Hepatocyte (in vitro differentiated cells): ENCODE measurements at regions not wholly inside any gene's neighbourhood (a gene's known extent, or its start where the extent isn't known, plus 50 kb on each side); places are given as distances from the start of the nearest gene placed in this dataset.

Experiments used
- DNase-seq: peaks from one replicate; pipeline ENCODE4 v3.0.0-alpha.2; 2016; ENCODE audit warnings: low spot score
- H2AFZ ChIP-seq: fragments of 200-600 bp; sonication (generic); 2 replicates; pipeline ENCODE4 v1.6.0; 2016; ENCODE audit warnings: antibody characterized with exemption, mild to moderate bottlenecking
- H3K27ac ChIP-seq: fragments of 200-600 bp; sonication (generic); 2 replicates; pipeline ENCODE4 v1.5.1; 2016; ENCODE audit warnings: mild to moderate bottlenecking
- H3K27me3 ChIP-seq: fragments of 200-600 bp; sonication (generic); 2 replicates; pipeline ENCODE4 v1.6.1; 2016
- H3K36me3 ChIP-seq: fragments of 200-600 bp; sonication (generic); replicated peaks from 2 replicates; pipeline ENCODE4 v1.5.1; 2016; ENCODE audit warnings: low read depth; ENCODE audit not compliant: insufficient read depth
- H3K4me1 ChIP-seq: fragments of 200-600 bp; sonication (generic); 2 replicates; pipeline ENCODE4 v1.5.1; 2016; ENCODE audit warnings: mild to moderate bottlenecking, moderate library complexity; ENCODE audit not compliant: insufficient read depth
- H3K4me2 ChIP-seq: fragments of 200-600 bp; sonication (generic); 2 replicates; pipeline ENCODE4 v1.6.0; 2016
- H3K4me3 ChIP-seq: fragments of 200-600 bp; sonication (generic); 2 replicates; pipeline ENCODE4 v1.5.1; 2016; ENCODE audit warnings: mild to moderate bottlenecking
- H3K79me2 ChIP-seq: fragments of 200-600 bp; sonication (generic); 2 replicates; pipeline ENCODE4 v1.6.0; 2017; ENCODE audit warnings: mild to moderate bottlenecking
- H3K9me2 ChIP-seq: fragments of 200-600 bp; sonication (generic); replicated peaks from 2 replicates; pipeline ENCODE4 v1.6.0; 2017; ENCODE audit warnings: mild to moderate bottlenecking; ENCODE audit not compliant: insufficient read depth
- H3K9me3 ChIP-seq: fragments of 200-600 bp; sonication (generic); 2 replicates; pipeline ENCODE4 v1.5.1; 2016; ENCODE audit warnings: low read depth, mild to moderate bottlenecking
- H4K20me1 ChIP-seq: fragments of 200-600 bp; sonication (generic); 2 replicates; pipeline ENCODE4 v1.6.0; 2016; ENCODE audit warnings: mild to moderate bottlenecking; ENCODE audit not compliant: insufficient read depth, poor library complexity, severe bottlenecking
- CTCF ChIP-seq: fragments of 200-600 bp; sonication (generic); IDR thresholded peaks from 2 replicates; pipeline ENCODE4 v1.5.1; 2016; ENCODE audit warnings: antibody characterized with exemption, mild to moderate bottlenecking; ENCODE audit not compliant: poor library complexity
- EZH2 ChIP-seq: fragments of 200-600 bp; sonication (generic); IDR thresholded peaks from 2 replicates; pipeline ENCODE4 v1.6.1; 2016; ENCODE audit warnings: antibody characterized with exemption, mild to moderate bottlenecking, borderline replicate concordance
- EZH2phosphoT487 ChIP-seq: fragments of 200-600 bp; sonication (generic); IDR thresholded peaks from one replicate; pipeline ENCODE4 v1.6.1; 2018; ENCODE audit warnings: antibody characterized with exemption, mild to moderate bottlenecking, low read depth, moderate library complexity; ENCODE audit not compliant: unreplicated experiment, severe bottlenecking
- WGBS: methylation state at CpG from one replicate; pipeline ENCODE4 v1.1.6; 2016; ENCODE audit warnings: low lambda C conversion rate; ENCODE audit errors: missing lambda C conversion rate; 5-methylcytosine and 5-hydroxymethylcytosine counted together

GRCh38 chr3:177994976-177995375 is 541.3 kb upstream of the KCNMB2 start:
- DNase-seq, result no peak
- Histone ChIP-seq H3K27ac (no peak overlapping the region), H3K9me3 (no peaks in the 10 kb centered on the region)

GRCh38 chr3:177995381-177996085 is 540.7 kb upstream of the KCNMB2 start:
- Histone ChIP-seq H3K4me3 (no peak overlapping the region), H3K79me2 (no peaks in the 10 kb centered on the region), H2AFZ (no peak overlapping the region), H3K27ac (no peak overlapping the region), H3K9me2 (no peaks in the 10 kb centered on the region), H3K4me1 (peaks cover 5% of the 10 kb centered on the region), H3K36me3 (no peaks in the 10 kb centered on the region), H4K20me1 (no peaks in the 10 kb centered on the region), H3K9me3 (no peaks in the 10 kb centered on the region), H3K27me3 (no peaks in the 10 kb centered on the region), H3K4me2 (no peak overlapping the region)
- 76% methylated on average over 1 of the region's 1 CpG for WGBS
- DNase-seq, result no peak
- no peak for TF ChIP-seq EZH2
- no peak for TF ChIP-seq EZH2phosphoT487
- TF ChIP-seq CTCF, result no peak

More at GRCh38 chr3:177994976-177995375, 541.3 kb upstream of the KCNMB2 start:
- H3K79me2 ChIP-seq, result no peaks in the 10 kb centered on the region
- TF ChIP-seq EZH2phosphoT487, result no peak
- no peak for TF ChIP-seq CTCF
- no peak for TF ChIP-seq EZH2
- peaks cover 5% of the 10 kb centered on the region for H3K4me1 ChIP-seq
- H2AFZ ChIP-seq, result no peak overlapping the region
- no peak overlapping the region for H3K4me3 ChIP-seq
- no peaks in the 10 kb centered on the region for H3K27me3 ChIP-seq
- H3K4me2 ChIP-seq, result no peak overlapping the region
- no peaks in the 10 kb centered on the region for H3K36me3 ChIP-seq
- H4K20me1 ChIP-seq, result no peaks in the 10 kb centered on the region
- H3K9me2 ChIP-seq, result no peaks in the 10 kb centered on the region

GRCh38 chr3:178001670-178002101 is 534.5 kb upstream of the KCNMB2 start:
- H3K9me3 ChIP-seq, result no peaks in the 10 kb centered on the region
- H3K4me1 ChIP-seq, result no peaks in the 10 kb centered on the region
- H3K4me2 ChIP-seq, result no peak overlapping the region
- H3K36me3 ChIP-seq, result no peaks in the 10 kb centered on the region
- no peaks in the 10 kb centered on the region for H3K9me2 ChIP-seq
- no peak for DNase-seq
- no peaks in the 10 kb centered on the region for H4K20me1 ChIP-seq
- no peak for TF ChIP-seq EZH2phosphoT487
- TF ChIP-seq EZH2, result no peak
- TF ChIP-seq CTCF, result no peak
- H3K27me3 ChIP-seq, result no peaks in the 10 kb centered on the region
- WGBS, result 94% methylated on average over 1 of the region's 1 CpG
- H2AFZ ChIP-seq, result no peak overlapping the region
- no peak overlapping the region for H3K4me3 ChIP-seq
- H3K27ac ChIP-seq, result no peak overlapping the region
- no peaks in the 10 kb centered on the region for H3K79me2 ChIP-seq
